Effector memory CD4-positive, alpha-beta T cell (primary cell): ENCODE measurements at regions not wholly inside any gene's neighbourhood (a gene's known extent, or its start where the extent isn't known, plus 50 kb on each side); places are given as distances from the start of the nearest gene placed in this dataset.
"Not testable (repeated sequence)": the region's sequence is repeated elsewhere in the genome, so short reads cannot be mapped to it uniquely, and the experiment has no call there.

Experiments
- DNase-seq, 3 donors: peaks; one replicate each; pipeline ENCODE4 v3.0.0-alpha.2; 2020
- H3K27ac ChIP-seq: 2 replicates; pipeline ENCODE4 v1.7.0; 2013; ENCODE audit warnings: mild to moderate bottlenecking, low read length, moderate library complexity; ENCODE audit not compliant: insufficient read depth, poor library complexity, severe bottlenecking
- H3K27me3 ChIP-seq: replicated peaks from 2 replicates; pipeline ENCODE4 v1.7.0; 2013; ENCODE audit warnings: mild to moderate bottlenecking, low read length; ENCODE audit not compliant: insufficient read depth, control insufficient read depth, poor library complexity, severe bottlenecking
- H3K36me3 ChIP-seq: 2 replicates; pipeline ENCODE4 v1.7.0; 2013; ENCODE audit warnings: mild to moderate bottlenecking, low read length, moderate library complexity; ENCODE audit not compliant: control insufficient read depth, insufficient read depth
- H3K4me1 ChIP-seq: 2 replicates; pipeline ENCODE4 v1.7.0; 2013; ENCODE audit warnings: low read length, mild to moderate bottlenecking; ENCODE audit not compliant: control insufficient read depth, insufficient read depth, poor library complexity, severe bottlenecking
- H3K4me3 ChIP-seq: 2 replicates; pipeline ENCODE4 v1.7.0; 2013; ENCODE audit warnings: low read length, low read depth, mild to moderate bottlenecking; ENCODE audit not compliant: insufficient read depth, poor library complexity, severe bottlenecking
- H3K9me3 ChIP-seq: 2 replicates; pipeline ENCODE4 v1.7.0; 2013; ENCODE audit warnings: mild to moderate bottlenecking, low read length, moderate library complexity; ENCODE audit not compliant: control insufficient read depth

- Histone ChIP-seq H3K27ac (no peak overlapping the region), H3K9me3 (no peaks in the 10 kb centered on the region), H3K27me3 (no peaks in the 10 kb centered on the region), H3K4me3 (no peak overlapping the region), H3K36me3 (no peaks in the 10 kb centered on the region), H3K4me1 (no peaks in the 10 kb centered on the region)
- DNase-seq = no peak
These were observed 130.5 kb downstream of the LIG4 start for GRCh38 chr13:108084840-108085239.

GRCh38 chr13:108083056-108083455 lies 132.3 kb downstream of the LIG4 start:
- no peak for DNase-seq
- Histone ChIP-seq H3K36me3 (no peaks in the 10 kb centered on the region), H3K27ac (no peak overlapping the region), H3K4me1 (no peaks in the 10 kb centered on the region), H3K4me3 (no peak overlapping the region), H3K9me3 (no peaks in the 10 kb centered on the region), H3K27me3 (no peaks in the 10 kb centered on the region)

GRCh38 chr13:108082481-108082880 lies 132.9 kb downstream of the LIG4 start:
- no peaks in the 10 kb centered on the region for H3K4me1 ChIP-seq
- H3K27me3 ChIP-seq = no peaks in the 10 kb centered on the region
- no peaks in the 10 kb centered on the region for H3K36me3 ChIP-seq
- H3K27ac ChIP-seq = no peak overlapping the region
- no peak for DNase-seq
- no peaks in the 10 kb centered on the region for H3K9me3 ChIP-seq
- H3K4me3 ChIP-seq = no peak overlapping the region

GRCh38 chr13:108077284-108077683 lies 138.1 kb downstream of the LIG4 start:
- Histone ChIP-seq H3K27ac (no peak overlapping the region), H3K4me3 (no peak overlapping the region), H3K9me3 (no peaks in the 10 kb centered on the region), H3K4me1 (no peaks in the 10 kb centered on the region), H3K27me3 (no peaks in the 10 kb centered on the region), H3K36me3 (no peaks in the 10 kb centered on the region)
- no peak for DNase-seq

GRCh38 chr13:108074429-108074828 lies 140.9 kb downstream of the LIG4 start:
- H3K4me1 ChIP-seq, H3K27me3 ChIP-seq, H3K36me3 ChIP-seq, DNase-seq, H3K9me3 ChIP-seq, H3K4me3 ChIP-seq, H3K27ac ChIP-seq: not testable (repeated sequence)

- Histone ChIP-seq H3K36me3 (no peaks in the 10 kb centered on the region), H3K27ac (no peak overlapping the region), H3K9me3 (no peaks in the 10 kb centered on the region), H3K27me3 (no peaks in the 10 kb centered on the region), H3K4me1 (no peaks in the 10 kb centered on the region), H3K4me3 (no peak overlapping the region)
- DNase-seq = no peak
These were observed 144.4 kb downstream of the LIG4 start for GRCh38 chr13:108070925-108071324.

GRCh38 chr13:108070491-108070890 lies 144.8 kb downstream of the LIG4 start:
- no peak overlapping the region for H3K4me3 ChIP-seq
- DNase-seq = no peak
- H3K9me3 ChIP-seq = no peaks in the 10 kb centered on the region
- no peaks in the 10 kb centered on the region for H3K27me3 ChIP-seq
- H3K36me3 ChIP-seq = no peaks in the 10 kb centered on the region
- no peaks in the 10 kb centered on the region for H3K4me1 ChIP-seq
- no peak overlapping the region for H3K27ac ChIP-seq

- DNase-seq = no peak
- H3K27me3 ChIP-seq = no peaks in the 10 kb centered on the region
- no peaks in the 10 kb centered on the region for H3K36me3 ChIP-seq
- no peak overlapping the region for H3K27ac ChIP-seq
- no peaks in the 10 kb centered on the region for H3K4me1 ChIP-seq
- H3K4me3 ChIP-seq = no peak overlapping the region
- H3K9me3 ChIP-seq = no peaks in the 10 kb centered on the region
These were observed 145.7 kb downstream of the LIG4 start for GRCh38 chr13:108069521-108070210.

GRCh38 chr13:108064372-108064771 lies 151.0 kb downstream of the LIG4 start:
- H3K4me3 ChIP-seq, H3K27me3 ChIP-seq, H3K9me3 ChIP-seq, DNase-seq, H3K36me3 ChIP-seq, H3K27ac ChIP-seq, H3K4me1 ChIP-seq: not testable (repeated sequence)

- Histone ChIP-seq H3K4me1 (no peaks in the 10 kb centered on the region), H3K9me3 (no peaks in the 10 kb centered on the region), H3K27ac (no peak overlapping the region), H3K36me3 (no peaks in the 10 kb centered on the region), H3K4me3 (no peak overlapping the region), H3K27me3 (no peaks in the 10 kb centered on the region)
- DNase-seq = no peak
These were observed 155.2 kb downstream of the LIG4 start for GRCh38 chr13:108060111-108060510.
